Thyroid gland (tissue), 4 donors: ENCODE measurements at regions not wholly inside any gene's neighbourhood (a gene's known extent, or its start where the extent isn't known, plus 50 kb on each side); places are given as distances from the start of the nearest gene placed in this dataset.

Experiments used
- CTCF ChIP-seq, 6 experiments: fragments of 200-600 bp in 3 of 6; fragments of 450-650 bp in 3 of 6; sonication (generic) in 3 of 6; IDR thresholded peaks; one replicate each; pipeline ENCODE4 v1.5.1; 2016 to 2019; ENCODE audit warnings: antibody characterized with exemption in 6 of 6, mild to moderate bottlenecking in 2 of 6, inconsistent platforms in 1 of 6, moderate library complexity in 1 of 6
- POLR2A ChIP-seq, 2 donors: fragments of 450-650 bp; IDR thresholded peaks; one replicate each; pipeline ENCODE4 v1.6.1; 2017; ENCODE audit warnings: antibody characterized with exemption in 2 of 2, mild to moderate bottlenecking in 2 of 2, moderate library complexity in 1 of 2

DNA sequence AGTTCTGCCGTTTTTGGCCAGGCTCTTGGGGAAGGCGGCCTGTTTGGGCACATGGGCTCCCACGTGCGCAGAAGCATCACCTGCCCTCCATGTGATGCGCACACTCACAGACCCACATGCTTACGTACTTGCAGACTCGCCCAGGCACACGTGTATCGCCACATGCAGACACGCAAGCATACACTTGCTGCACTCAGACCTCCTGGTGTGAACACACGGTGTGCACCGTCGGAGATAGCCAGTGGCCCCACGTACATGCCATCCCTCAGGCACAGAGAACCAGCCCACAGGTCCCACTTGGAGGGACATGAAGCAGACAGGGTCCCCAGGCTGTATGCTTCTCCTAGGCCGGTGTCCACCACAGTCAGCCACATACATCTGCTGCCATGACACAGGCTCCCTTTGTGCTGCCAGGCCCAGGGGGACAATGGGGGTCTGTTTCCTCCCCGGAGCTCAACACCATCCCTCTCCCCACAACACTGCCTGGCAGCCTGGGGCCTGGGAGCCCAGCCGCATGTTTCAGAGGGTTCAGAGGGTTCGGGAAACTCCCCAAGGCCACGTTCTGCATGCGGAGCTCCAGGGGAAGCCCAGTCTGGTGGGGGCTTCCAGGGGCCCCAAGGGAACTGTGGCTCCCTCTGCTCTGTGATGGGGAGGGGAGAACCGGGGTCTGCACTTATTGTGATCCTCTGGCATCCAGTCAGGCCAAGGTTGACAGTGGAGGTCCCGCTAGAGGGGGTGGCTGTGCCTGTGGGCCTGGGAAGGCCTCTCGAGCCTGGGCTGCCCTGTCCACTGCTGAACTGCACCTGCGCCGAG, 208.1 kb upstream of the HAAO start:
- no peak for TF ChIP-seq CTCF (IDR thresholded peaks at IDR 0.05)
- TF ChIP-seq POLR2A (IDR thresholded peaks at IDR 0.05), result no peak
